Stimulated activated naive B cell treated with anti-CD40 and anti-IgM and Interleukin-4, amounts not matched to agents 10 μg/mL and 1 μg/mL and 100 μg/mL, for 72 hours (primary cell): ENCODE measurements at regions not wholly inside any gene's neighbourhood (a gene's known extent, or its start where the extent isn't known, plus 50 kb on each side); places are given as distances from the start of the nearest gene placed in this dataset.
"Not testable (repeated sequence)": the region's sequence is repeated elsewhere in the genome, so short reads cannot be mapped to it uniquely, and the experiment has no call there.

Experiments used
- ATAC-seq, 2 donors: fragments of 150-1000 bp; cut with Tn5 transposase; replicated peaks; 2 replicates each; pipeline ENCODE4 v1.10.0; 2021; ENCODE audit warnings: moderate library complexity in 1 of 2
- DNase-seq: peaks from one replicate; pipeline ENCODE4 v3.0.0; 2021
- H3K27ac Mint-ChIP-seq: one replicate; pipeline ENCODE4 v1.8.0; 2022; ENCODE audit warnings: mild to moderate bottlenecking, mixed read lengths
- H3K27me3 Mint-ChIP-seq, 2 donors: one replicate each; pipeline ENCODE4 v1.8.0; 2022; ENCODE audit warnings: mixed read lengths in 2 of 2
- H3K36me3 Mint-ChIP-seq, 2 donors: one replicate each; pipeline ENCODE4 v1.8.0; 2022; ENCODE audit warnings: mixed read lengths in 2 of 2, mild to moderate bottlenecking in 1 of 2
- H3K4me1 Mint-ChIP-seq, 2 donors: one replicate each; pipeline ENCODE4 v1.8.0; 2022; ENCODE audit warnings: mixed read lengths in 2 of 2, mild to moderate bottlenecking in 1 of 2
- H3K4me3 Mint-ChIP-seq, 2 donors: one replicate each; pipeline ENCODE4 v1.8.0; 2022; ENCODE audit warnings: mild to moderate bottlenecking in 2 of 2, mixed read lengths in 2 of 2, moderate library complexity in 1 of 2
- H3K9me3 Mint-ChIP-seq, 2 donors: one replicate each; pipeline ENCODE4 v1.8.0; 2022; ENCODE audit warnings: mixed read lengths in 2 of 2, mild to moderate bottlenecking in 1 of 2

GRCh38 chr13:44694842-44695241 lies 118.7 kb upstream of the TSC22D1 start:
- H3K9me3 Mint-ChIP-seq: no peaks in the 10 kb centered on the region
- H3K27ac Mint-ChIP-seq: no peak overlapping the region
- no peak for ATAC-seq
- no peaks in the 10 kb centered on the region for H3K36me3 Mint-ChIP-seq
- no peaks in the 10 kb centered on the region for H3K4me1 Mint-ChIP-seq
- H3K27me3 Mint-ChIP-seq: peaks cover 0 to 9% of the 10 kb centered on the region in 2 donors
- DNase-seq: no peak
- H3K4me3 Mint-ChIP-seq: no peak overlapping the region

- H3K9me3 Mint-ChIP-seq: no peaks in the 10 kb centered on the region
Measured at GRCh38 chr13:44694291-44694690, 118.2 kb upstream of the TSC22D1 start.

GRCh38 chr13:44693156-44693764 lies 117.1 kb upstream of the TSC22D1 start:
- no peaks in the 10 kb centered on the region for H3K36me3 Mint-ChIP-seq
- peaks cover 0 to 9% of the 10 kb centered on the region in 2 donors for H3K27me3 Mint-ChIP-seq
- H3K4me1 Mint-ChIP-seq: peaks cover 0 to under 1% of the 10 kb centered on the region in 2 donors
- H3K9me3 Mint-ChIP-seq: no peaks in the 10 kb centered on the region
- ATAC-seq: no peak
- no peak overlapping the region for H3K27ac Mint-ChIP-seq
- no peak overlapping the region for H3K4me3 Mint-ChIP-seq
- no peak for DNase-seq

More at GRCh38 chr13:44694291-44694690, 118.2 kb upstream of the TSC22D1 start:
- DNase-seq: no peak
- Mint-ChIP-seq H3K4me1 (no peaks in the 10 kb centered on the region), H3K27me3 (peaks cover 0 to 9% of the 10 kb centered on the region in 2 donors), H3K36me3 (no peaks in the 10 kb centered on the region), H3K4me3 (no peak overlapping the region), H3K27ac (no peak overlapping the region)
- no peak for ATAC-seq

- DNase-seq: peak; percentile 20
- peaks cover 0 to 2% of the 10 kb centered on the region in 2 donors for H3K4me1 Mint-ChIP-seq
- no peaks in the 10 kb centered on the region for H3K36me3 Mint-ChIP-seq
- no peak overlapping the region for H3K4me3 Mint-ChIP-seq
- ATAC-seq: peak; percentile 79 to 85
- H3K27me3 Mint-ChIP-seq: peaks cover 0 to 9% of the 10 kb centered on the region in 2 donors
- H3K9me3 Mint-ChIP-seq: no peaks in the 10 kb centered on the region
- H3K27ac Mint-ChIP-seq: peak overlapping the region; percentile 32
Measured at GRCh38 chr13:44692173-44692713, 116.1 kb upstream of the TSC22D1 start.

- DNase-seq (no peak), ATAC-seq (no peak)
- no peak overlapping the region for H3K27ac Mint-ChIP-seq
- H3K4me3 Mint-ChIP-seq: no peak overlapping the region
- H3K36me3 Mint-ChIP-seq: no peaks in the 10 kb centered on the region
- peaks cover 0 to 3% of the 10 kb centered on the region in 2 donors for H3K27me3 Mint-ChIP-seq
- peaks cover 10 to 13% of the 10 kb centered on the region in 2 donors for H3K4me1 Mint-ChIP-seq
- peaks cover 10 to 12% of the 10 kb centered on the region in 2 donors for H3K9me3 Mint-ChIP-seq
Measured at GRCh38 chr13:44690376-44690775, 114.2 kb upstream of the TSC22D1 start.

GRCh38 chr13:44688652-44689051 lies 112.5 kb upstream of the TSC22D1 start:
- Mint-ChIP-seq H3K27ac (no peak overlapping the region), H3K27me3 (no peaks in the 10 kb centered on the region), H3K9me3 (peaks cover 12 to 13% of the 10 kb centered on the region in 2 donors), H3K4me1 (peaks cover 10 to 14% of the 10 kb centered on the region in 2 donors), H3K4me3 (no peak overlapping the region), H3K36me3 (peaks cover 0 to 3% of the 10 kb centered on the region in 2 donors)
- ATAC-seq: no peak
- no peak for DNase-seq

- ATAC-seq (peak; percentile 49 to 67), DNase-seq (no peak)
- Mint-ChIP-seq H3K36me3 (peaks cover 0 to 3% of the 10 kb centered on the region in 2 donors), H3K9me3 (peaks cover 12 to 13% of the 10 kb centered on the region in 2 donors), H3K27ac (no peak overlapping the region), H3K4me1 (peaks cover 10 to 14% of the 10 kb centered on the region in 2 donors), H3K27me3 (no peaks in the 10 kb centered on the region), H3K4me3 (no peak overlapping the region)
Measured at GRCh38 chr13:44686531-44686934, 110.4 kb upstream of the TSC22D1 start.

GRCh38 chr13:44685641-44686040 lies 109.5 kb upstream of the TSC22D1 start:
- Mint-ChIP-seq H3K36me3 (peaks cover 0 to 8% of the 10 kb centered on the region in 2 donors), H3K27me3 (no peaks in the 10 kb centered on the region), H3K4me3 (no peak overlapping the region), H3K9me3 (peaks cover 12 to 16% of the 10 kb centered on the region in 2 donors), H3K4me1 (peaks cover 16 to 21% of the 10 kb centered on the region in 2 donors), H3K27ac (no peak overlapping the region)
- ATAC-seq (no peak), DNase-seq (no peak)

GRCh38 chr13:44682416-44682815 lies 106.3 kb upstream of the TSC22D1 start:
- H3K27me3 Mint-ChIP-seq, ATAC-seq: not testable (repeated sequence)
- peaks cover 20 to 26% of the 10 kb centered on the region in 2 donors for H3K4me1 Mint-ChIP-seq

GRCh38 chr13:44680746-44681355 lies 104.7 kb upstream of the TSC22D1 start:
- peak overlapping the region in 1 of 2 donors; percentile 11 for H3K4me3 Mint-ChIP-seq
- ATAC-seq (peak; percentile 77 to 90), DNase-seq (no peak)
- peak overlapping the region; percentile 85 for H3K27ac Mint-ChIP-seq
- H3K9me3 Mint-ChIP-seq: peaks cover 12 to 16% of the 10 kb centered on the region in 2 donors
- peaks cover 5 to 17% of the 10 kb centered on the region in 2 donors for H3K36me3 Mint-ChIP-seq
- H3K4me1 Mint-ChIP-seq: peaks cover 13 to 17% of the 10 kb centered on the region in 2 donors
- peaks cover 0 to 5% of the 10 kb centered on the region in 2 donors for H3K27me3 Mint-ChIP-seq

More at GRCh38 chr13:44682416-44682815, 106.3 kb upstream of the TSC22D1 start:
- not testable (repeated sequence) for H3K4me3 Mint-ChIP-seq, DNase-seq, H3K27ac Mint-ChIP-seq
- Mint-ChIP-seq H3K36me3 (peaks cover 5 to 17% of the 10 kb centered on the region in 2 donors), H3K9me3 (peaks cover 20 to 23% of the 10 kb centered on the region in 2 donors)

- no peak for ATAC-seq
- Mint-ChIP-seq H3K4me1 (peaks cover 12% of the 10 kb centered on the region in 2 donors), H3K27me3 (peaks cover 0 to 5% of the 10 kb centered on the region in 2 donors), H3K9me3 (peaks cover 9 to 13% of the 10 kb centered on the region in 2 donors), H3K4me3 (no peak overlapping the region), H3K27ac (no peak overlapping the region), H3K36me3 (peaks cover 5 to 17% of the 10 kb centered on the region in 2 donors)
- DNase-seq: no peak
Measured at GRCh38 chr13:44679597-44679996, 103.5 kb upstream of the TSC22D1 start.

GRCh38 chr13:44678197-44678596 lies 102.1 kb upstream of the TSC22D1 start:
- H3K27me3 Mint-ChIP-seq: peaks cover 0 to 5% of the 10 kb centered on the region in 2 donors
- H3K4me1 Mint-ChIP-seq: peaks cover 12% of the 10 kb centered on the region in 2 donors
- no peak for DNase-seq
- peaks cover 9 to 10% of the 10 kb centered on the region in 2 donors for H3K9me3 Mint-ChIP-seq
- H3K27ac Mint-ChIP-seq: no peak overlapping the region
- no peak overlapping the region for H3K4me3 Mint-ChIP-seq
- peaks cover 5 to 14% of the 10 kb centered on the region in 2 donors for H3K36me3 Mint-ChIP-seq
- ATAC-seq: no peak

GRCh38 chr13:44676534-44676933 lies 100.4 kb upstream of the TSC22D1 start:
- no peak for DNase-seq
- Mint-ChIP-seq H3K36me3 (peaks cover 5 to 14% of the 10 kb centered on the region in 2 donors), H3K4me1 (peaks cover 12% of the 10 kb centered on the region in 2 donors), H3K27me3 (peaks cover 0 to 5% of the 10 kb centered on the region in 2 donors), H3K4me3 (no peak overlapping the region), H3K27ac (no peak overlapping the region), H3K9me3 (peaks cover 9 to 10% of the 10 kb centered on the region in 2 donors)
- no peak for ATAC-seq

GRCh38 chr13:44669534-44669933 lies 93.4 kb upstream of the TSC22D1 start:
- ATAC-seq: peak; percentile 26 to 38
- Mint-ChIP-seq H3K27me3 (peaks cover 0 to 4% of the 10 kb centered on the region in 2 donors), H3K36me3 (no peaks in the 10 kb centered on the region), H3K4me3 (no peak overlapping the region), H3K9me3 (no peaks in the 10 kb centered on the region), H3K4me1 (no peaks in the 10 kb centered on the region), H3K27ac (no peak overlapping the region)
- DNase-seq: no peak
